ENCODE measurements at regions not wholly inside any gene's neighbourhood (a gene's known extent, or its start where the extent isn't known, plus 50 kb on each side); places are given as distances from the start of the nearest gene placed in this dataset.

GRCh38 chr18:55819448-55819847 lies 231.5 kb upstream of the TCF4 start:
- no peak for DNase-seq

GRCh38 chr18:55818284-55818683 lies 230.3 kb upstream of the TCF4 start:
- DNase-seq = no peak

- DNase-seq = no peak
Observed at GRCh38 chr18:55811925-55812324, 223.9 kb upstream of the TCF4 start.

- no peak for DNase-seq
Observed at GRCh38 chr18:55805666-55806065, 217.7 kb upstream of the TCF4 start.

- no peak for DNase-seq
Observed at GRCh38 chr18:55795101-55795669, 207.2 kb upstream of the TCF4 start.

GRCh38 chr18:55794288-55795052 lies 206.5 kb upstream of the TCF4 start:
- DNase-seq = no peak

GRCh38 chr18:55790296-55790695 lies 202.3 kb upstream of the TCF4 start:
- DNase-seq = no peak

- no peak for DNase-seq
Observed at GRCh38 chr18:55787536-55788073, 199.6 kb upstream of the TCF4 start.

- DNase-seq = no peak
Observed at GRCh38 chr18:55786651-55787272, 198.8 kb upstream of the TCF4 start.

- DNase-seq = no peak
Observed at GRCh38 chr18:55783921-55784320, 195.9 kb upstream of the TCF4 start.

- DNase-seq = peak; percentile 12
Observed at GRCh38 chr18:55781481-55781957, 193.5 kb upstream of the TCF4 start.

- no peak for DNase-seq
Observed at GRCh38 chr18:55780586-55781071, 192.6 kb upstream of the TCF4 start.

GRCh38 chr18:55779691-55780585 lies 191.9 kb upstream of the TCF4 start:
- DNase-seq = no peak

GRCh38 chr18:55778788-55779690 lies 191.0 kb upstream of the TCF4 start:
- DNase-seq = peak; percentile 85

GRCh38 chr18:55777666-55778304 lies 189.8 kb upstream of the TCF4 start:
- DNase-seq = no peak

- DNase-seq = no peak
Observed at GRCh38 chr18:55775972-55776371, 188.0 kb upstream of the TCF4 start.

- no peak for DNase-seq
Observed at GRCh38 chr18:55774505-55774904, 186.5 kb upstream of the TCF4 start.

- DNase-seq = no peak
Observed at GRCh38 chr18:55768255-55768654, 180.3 kb upstream of the TCF4 start.

- DNase-seq = no peak
Observed at GRCh38 chr18:55764386-55764785, 176.4 kb upstream of the TCF4 start.

- no peak for DNase-seq
Observed at GRCh38 chr18:55763805-55764204, 175.8 kb upstream of the TCF4 start.

- DNase-seq = no peak
Observed at GRCh38 chr18:55763298-55763697, 175.3 kb upstream of the TCF4 start.
